ENCODE measurements at regions not wholly inside any gene's neighbourhood (a gene's known extent, or its start where the extent isn't known, plus 50 kb on each side); places are given as distances from the start of the nearest gene placed in this dataset.

GRCh38 chr2:9091811-9092210 lies 88.3 kb upstream of the MBOAT2 start:
- POLR2A ChIA-PET: no interaction called here
- ATAC-seq: no peak
- no TSS peak for BruUV-seq (replicated peaks)
- in situ Hi-C loops (cut with HindIII; ENCODE audit: low pct_unique_long_range_greater_than_20kb, low sequenced_read_pairs): no loop called here
- TF ChIP-seq, protein P1, sequence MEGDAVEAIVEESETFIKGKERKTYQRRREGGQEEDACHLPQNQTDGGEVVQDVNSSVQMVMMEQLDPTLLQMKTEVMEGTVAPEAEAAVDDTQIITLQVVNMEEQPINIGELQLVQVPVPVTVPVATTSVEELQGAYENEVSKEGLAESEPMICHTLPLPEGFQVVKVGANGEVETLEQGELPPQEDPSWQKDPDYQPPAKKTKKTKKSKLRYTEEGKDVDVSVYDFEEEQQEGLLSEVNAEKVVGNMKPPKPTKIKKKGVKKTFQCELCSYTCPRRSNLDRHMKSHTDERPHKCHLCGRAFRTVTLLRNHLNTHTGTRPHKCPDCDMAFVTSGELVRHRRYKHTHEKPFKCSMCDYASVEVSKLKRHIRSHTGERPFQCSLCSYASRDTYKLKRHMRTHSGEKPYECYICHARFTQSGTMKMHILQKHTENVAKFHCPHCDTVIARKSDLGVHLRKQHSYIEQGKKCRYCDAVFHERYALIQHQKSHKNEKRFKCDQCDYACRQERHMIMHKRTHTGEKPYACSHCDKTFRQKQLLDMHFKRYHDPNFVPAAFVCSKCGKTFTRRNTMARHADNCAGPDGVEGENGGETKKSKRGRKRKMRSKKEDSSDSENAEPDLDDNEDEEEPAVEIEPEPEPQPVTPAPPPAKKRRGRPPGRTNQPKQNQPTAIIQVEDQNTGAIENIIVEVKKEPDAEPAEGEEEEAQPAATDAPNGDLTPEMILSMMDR (IDR thresholded peaks at IDR 0.05): no peak
- no peak for TF ChIP-seq TCF7L2 (IDR thresholded peaks at IDR 0.05; ENCODE audit: low read depth, low read length)
- no peak for TF ChIP-seq REST (IDR thresholded peaks at IDR 0.05; ENCODE audit: insufficient read depth in 1 of 2, low read depth in 2 of 2, low read length in 1 of 2)
- TF ChIP-seq POLR2AphosphoS5 (IDR thresholded peaks at IDR 0.05; ENCODE audit: low read depth, low read length): no peak
- no peak for TF ChIP-seq SIN3A (IDR thresholded peaks at IDR 0.05; ENCODE audit: borderline replicate concordance, insufficient read depth, low read depth, low read length)
- DNase-seq (ENCODE audit: low read depth, low spot score): no peak
- H3K9me3 ChIP-seq (ENCODE audit: control insufficient read depth, insufficient read depth, low read depth, low read length): no peaks in the 10 kb centered on the region
- no peak overlapping the region for H3K27ac ChIP-seq (ENCODE audit: low read length)
- CTCF ChIA-PET: no interaction called here
- intact Hi-C loops (cut with micrococcal nuclease; ENCODE audit: unreplicated experiment): no loop called here
- H3K4me3 ChIP-seq (ENCODE audit: low read depth in 2 of 2, low read length in 2 of 2): no peak overlapping the region
- H3K36me3 ChIP-seq (ENCODE audit: control insufficient read depth, insufficient read depth, low read length): no peaks in the 10 kb centered on the region
- H3K4me1 ChIP-seq (ENCODE audit: control insufficient read depth, insufficient read depth, low read length): no peaks in the 10 kb centered on the region
- H3K27me3 ChIP-seq (ENCODE audit: control insufficient read depth, insufficient read depth, low read length): no peaks in the 10 kb centered on the region

- ATAC-seq (no peak), DNase-seq (ENCODE audit: low read depth, low spot score) (no peak)
- no peaks in the 10 kb centered on the region for H3K4me1 ChIP-seq (ENCODE audit: control insufficient read depth, insufficient read depth, low read length)
- in situ Hi-C loops (cut with HindIII; ENCODE audit: low pct_unique_long_range_greater_than_20kb, low sequenced_read_pairs): no loop called here
- no peaks in the 10 kb centered on the region for H3K36me3 ChIP-seq (ENCODE audit: control insufficient read depth, insufficient read depth, low read length)
- BruUV-seq (replicated peaks): no TSS peak
- POLR2A ChIA-PET: no interaction called here
- H3K4me3 ChIP-seq (ENCODE audit: low read depth in 2 of 2, low read length in 2 of 2): no peak overlapping the region
- no peak overlapping the region for H3K27ac ChIP-seq (ENCODE audit: low read length)
- CTCF ChIA-PET: no interaction called here
- intact Hi-C loops (cut with micrococcal nuclease; ENCODE audit: unreplicated experiment): no loop called here
- H3K27me3 ChIP-seq (ENCODE audit: control insufficient read depth, insufficient read depth, low read length): no peaks in the 10 kb centered on the region
- TF ChIP-seq TCF7L2 (IDR thresholded peaks at IDR 0.05; ENCODE audit: low read depth, low read length) (no peak), SIN3A (IDR thresholded peaks at IDR 0.05; ENCODE audit: borderline replicate concordance, insufficient read depth, low read depth, low read length) (no peak), POLR2AphosphoS5 (IDR thresholded peaks at IDR 0.05; ENCODE audit: low read depth, low read length) (no peak), REST (IDR thresholded peaks at IDR 0.05; ENCODE audit: insufficient read depth in 1 of 2, low read depth in 2 of 2, low read length in 1 of 2) (no peak)
- TF ChIP-seq, protein P1 (IDR thresholded peaks at IDR 0.05): no peak
- no peaks in the 10 kb centered on the region for H3K9me3 ChIP-seq (ENCODE audit: control insufficient read depth, insufficient read depth, low read depth, low read length)
These were observed 86.3 kb upstream of the MBOAT2 start for GRCh38 chr2:9089831-9090230.
